Activated CD4-positive, CD25-positive, alpha-beta regulatory T cell treated with anti-CD3 and anti-CD28 coated beads, Interleukin-2, amount 50 U/mL, for 72 hours (primary cell): ENCODE measurements at regions not wholly inside any gene's neighbourhood (a gene's known extent, or its start where the extent isn't known, plus 50 kb on each side); places are given as distances from the start of the nearest gene placed in this dataset.

Source experiments
- DNase-seq: peaks from one replicate; pipeline ENCODE4 v3.0.0; 2021

GRCh38 chr14:86540636-86541247 lies 1010.8 kb downstream of the FLRT2 start:
- DNase-seq: no peak

GRCh38 chr14:86539361-86540070 lies 1009.6 kb downstream of the FLRT2 start:
- no peak for DNase-seq

- DNase-seq: no peak
These were observed 1003.9 kb downstream of the FLRT2 start for GRCh38 chr14:86533834-86534233.

- no peak for DNase-seq
These were observed 1002.3 kb downstream of the FLRT2 start for GRCh38 chr14:86532219-86532618.

- no peak for DNase-seq
These were observed 1000.5 kb downstream of the FLRT2 start for GRCh38 chr14:86530457-86530856.

GRCh38 chr14:86527312-86527711 lies 997.4 kb downstream of the FLRT2 start:
- no peak for DNase-seq

GRCh38 chr14:86525673-86526072 lies 995.7 kb downstream of the FLRT2 start:
- no peak for DNase-seq

GRCh38 chr14:86521843-86522242 lies 991.9 kb downstream of the FLRT2 start:
- DNase-seq: no peak

- DNase-seq: no peak
These were observed 991.2 kb downstream of the FLRT2 start for GRCh38 chr14:86521031-86521730.

- no peak for DNase-seq
These were observed 988.4 kb downstream of the FLRT2 start for GRCh38 chr14:86518298-86518697.

GRCh38 chr14:86515195-86515594 lies 985.3 kb downstream of the FLRT2 start:
- DNase-seq: no peak

- no peak for DNase-seq
These were observed 983.6 kb downstream of the FLRT2 start for GRCh38 chr14:86513564-86513963.

- DNase-seq: no peak
These were observed 983.1 kb downstream of the FLRT2 start for GRCh38 chr14:86513056-86513455.

- no peak for DNase-seq
These were observed 980.5 kb downstream of the FLRT2 start for GRCh38 chr14:86510491-86510890.

GRCh38 chr14:86505808-86506207 lies 975.9 kb downstream of the FLRT2 start:
- DNase-seq: no peak

- DNase-seq: no peak
These were observed 971.7 kb downstream of the FLRT2 start for GRCh38 chr14:86501611-86502010.

- no peak for DNase-seq
These were observed 961.8 kb downstream of the FLRT2 start for GRCh38 chr14:86491743-86492142.

GRCh38 chr14:86481104-86481503 lies 951.2 kb downstream of the FLRT2 start:
- no peak for DNase-seq

GRCh38 chr14:86464341-86464740 lies 934.4 kb downstream of the FLRT2 start:
- no peak for DNase-seq

GRCh38 chr14:86462193-86462753 lies 932.3 kb downstream of the FLRT2 start:
- no peak for DNase-seq

GRCh38 chr14:86457481-86458135 lies 927.7 kb downstream of the FLRT2 start:
- DNase-seq: no peak

GRCh38 chr14:86450085-86450484 lies 920.1 kb downstream of the FLRT2 start:
- no peak for DNase-seq

GRCh38 chr14:86442135-86442534 lies 912.2 kb downstream of the FLRT2 start:
- no peak for DNase-seq
